AG04450 (cell line): ENCODE measurements at regions not wholly inside any gene's neighbourhood (a gene's known extent, or its start where the extent isn't known, plus 50 kb on each side); places are given as distances from the start of the nearest gene placed in this dataset.

Experiments
- CTCF ChIA-PET: fragments of 300-600, 350-600 bp; formaldehyde crosslinking; extraction: SDS; loops from one replicate; lab custom pipeline; 2022; ENCODE audit warnings: antibody characterized with exemption, inconsistent platforms; lab: Charles Lee
- POLR2A ChIA-PET: fragments of 350-600 bp; formaldehyde crosslinking; extraction: SDS; loops from one replicate; lab custom pipeline; 2021; ENCODE audit warnings: antibody characterized with exemption, inconsistent platforms; lab: Yijun Ruan, JAX
- DNase-seq: peaks from one replicate; pipeline ENCODE4 v3.0.0-alpha.2; 2011; ENCODE audit warnings: low read depth, low spot score
- H3K27ac ChIP-seq: one replicate; pipeline ENCODE4 v1.5.1; 2012; ENCODE audit warnings: low read depth, low read length, control low read depth
- H3K27me3 ChIP-seq: one replicate; pipeline ENCODE4 v1.6.0; 2012; ENCODE audit warnings: low read length; ENCODE audit not compliant: control insufficient read depth, insufficient read depth
- H3K4me3 ChIP-seq: 2 replicates; pipeline ENCODE4 v1.5.1; 2011; ENCODE audit warnings: mild to moderate bottlenecking, low read depth, low read length, control low read depth
- H3K9me3 ChIP-seq: 2 replicates; pipeline ENCODE4 v1.5.1; 2012; ENCODE audit warnings: low read length; ENCODE audit not compliant: control insufficient read depth, insufficient read depth
- CTCF ChIP-seq: IDR thresholded peaks from 2 replicates; pipeline ENCODE4 v1.5.1; 2011; ENCODE audit warnings: low read depth, low read length, control low read depth, inconsistent platforms

GRCh38 chr3:105235785-105236184 lies 130.9 kb upstream of the ALCAM start:
- DNase-seq = no peak
- Histone ChIP-seq H3K9me3 (no peaks in the 10 kb centered on the region), H3K4me3 (no peak overlapping the region), H3K27me3 (no peaks in the 10 kb centered on the region), H3K27ac (no peak overlapping the region)
- TF ChIP-seq CTCF = no peak
- ChIA-PET POLR2A (no interaction called here), CTCF (no interaction called here)

- no peaks in the 10 kb centered on the region for H3K9me3 ChIP-seq
- POLR2A ChIA-PET = no interaction called here
- H3K4me3 ChIP-seq = no peak overlapping the region
- no peak overlapping the region for H3K27ac ChIP-seq
- no peaks in the 10 kb centered on the region for H3K27me3 ChIP-seq
- DNase-seq = no peak
- TF ChIP-seq CTCF = no peak
- CTCF ChIA-PET = no interaction called here
Measured at GRCh38 chr3:105238367-105238766, 128.3 kb upstream of the ALCAM start.

- DNase-seq = no peak
- POLR2A ChIA-PET = interaction anchor here (0.5 kb wide), 1 partner anchor 404 kb away, joined by 3 read pairs; no protein-coding TSS in a partner anchor
- CTCF ChIA-PET = no interaction called here
- Histone ChIP-seq H3K4me3 (no peak overlapping the region), H3K27ac (no peak overlapping the region), H3K9me3 (no peaks in the 10 kb centered on the region), H3K27me3 (no peaks in the 10 kb centered on the region)
- no peak for TF ChIP-seq CTCF
Measured at GRCh38 chr3:105243076-105243475, 123.6 kb upstream of the ALCAM start.

- POLR2A ChIA-PET = no interaction called here
- Histone ChIP-seq H3K27ac (no peak overlapping the region), H3K4me3 (no peak overlapping the region), H3K9me3 (no peaks in the 10 kb centered on the region), H3K27me3 (no peaks in the 10 kb centered on the region)
- no peak for DNase-seq
- no peak for TF ChIP-seq CTCF
- CTCF ChIA-PET = no interaction called here
Measured at GRCh38 chr3:105246536-105246935, 120.2 kb upstream of the ALCAM start.

GRCh38 chr3:105253225-105253624 lies 113.5 kb upstream of the ALCAM start:
- Histone ChIP-seq H3K27me3 (no peaks in the 10 kb centered on the region), H3K9me3 (no peaks in the 10 kb centered on the region), H3K4me3 (no peak overlapping the region), H3K27ac (no peak overlapping the region)
- no peak for TF ChIP-seq CTCF
- ChIA-PET CTCF (no interaction called here), POLR2A (no interaction called here)
- DNase-seq = no peak
